AG10803 (cell line): ENCODE measurements at regions not wholly inside any gene's neighbourhood (a gene's known extent, or its start where the extent isn't known, plus 50 kb on each side); places are given as distances from the start of the nearest gene placed in this dataset.
A peak's percentile ranks its signal among the peaks of the same experiment; 100 is the strongest.

Experiments used
- DNase-seq: peaks from one replicate; pipeline ENCODE4 v3.0.0; 2010; ENCODE audit warnings: low read depth
- H3K4me3 ChIP-seq: 2 replicates; pipeline ENCODE4 v1.5.1; 2011; ENCODE audit warnings: mild to moderate bottlenecking, low read length, control low read depth
- CTCF ChIP-seq: conservative IDR thresholded peaks from 2 replicates; pipeline ENCODE4 v1.5.1; 2011; ENCODE audit warnings: mild to moderate bottlenecking, low read length, control low read depth, inconsistent platforms

- no peak for TF ChIP-seq CTCF
- no peak for DNase-seq
Observed at GRCh38 chr5:126692971-126693370, 84.0 kb upstream of the LMNB1 start.

DNA sequence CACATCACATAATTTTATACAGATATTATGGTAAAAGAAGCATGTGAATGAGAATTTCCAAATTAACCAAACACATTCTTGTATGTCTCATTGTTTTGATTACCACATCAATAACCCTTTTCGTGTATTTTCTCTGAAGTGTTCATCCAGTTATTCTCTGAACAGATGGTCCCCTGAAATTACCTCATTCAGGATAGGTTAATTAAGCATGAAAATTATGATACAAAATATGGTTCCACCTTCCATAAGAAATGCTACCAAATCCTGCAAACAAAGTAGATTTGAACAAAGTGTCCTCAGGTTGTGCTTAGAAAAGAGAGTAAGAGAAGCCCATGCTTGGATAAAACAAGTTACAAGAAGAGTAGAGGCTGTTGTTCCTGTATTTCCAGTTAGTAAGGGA, 83.1 kb upstream of the LMNB1 start:
- no peak for DNase-seq
- no peak for TF ChIP-seq CTCF
- H3K4me3 ChIP-seq: no peak overlapping the region

More at GRCh38 chr5:126692971-126693370, 84.0 kb upstream of the LMNB1 start:
- H3K4me3 ChIP-seq: no peak overlapping the region

GRCh38 chr5:126694403-126694802, 82.5 kb upstream of the LMNB1 start:
- TF ChIP-seq CTCF: no peak
- DNase-seq: peak; percentile 60
- H3K4me3 ChIP-seq: no peak overlapping the region

- no peak overlapping the region for H3K4me3 ChIP-seq
- no peak for TF ChIP-seq CTCF
- no peak for DNase-seq
Observed at GRCh38 chr5:126695091-126695490, 81.8 kb upstream of the LMNB1 start.

GRCh38 chr5:126707080-126707479, 69.9 kb upstream of the LMNB1 start:
- no peak overlapping the region for H3K4me3 ChIP-seq
- TF ChIP-seq CTCF: no peak
- no peak for DNase-seq

- no peak for TF ChIP-seq CTCF
- H3K4me3 ChIP-seq: no peak overlapping the region
- DNase-seq: no peak
Observed at GRCh38 chr5:126715765-126716164, 61.2 kb upstream of the LMNB1 start.

- H3K4me3 ChIP-seq: no peak overlapping the region
- TF ChIP-seq CTCF: no peak
- DNase-seq: no peak
Observed at GRCh38 chr5:126716861-126717260, 60.1 kb upstream of the LMNB1 start.
